Activated CD8-positive, alpha-beta T cell treated with anti-CD3 and anti-CD28 coated beads for 36 hours (primary cell): ENCODE measurements at regions not wholly inside any gene's neighbourhood (a gene's known extent, or its start where the extent isn't known, plus 50 kb on each side); places are given as distances from the start of the nearest gene placed in this dataset.

Experiments
- ATAC-seq: fragments of 200-7000 bp; cut with Tn5 transposase; one replicate; pipeline ENCODE4 v1.10.0; 2021; ENCODE audit warnings: mild to moderate bottlenecking, moderate library complexity
- CTCF ChIA-PET: fragments of 350-600 bp; sonication (Branson Sonifier 250); formaldehyde crosslinking; loops from one replicate; lab custom pipeline; 2021; ENCODE audit warnings: antibody characterized with exemption; lab: Charles Lee
- POLR2A ChIA-PET: fragments of 350-600 bp; sonication (Branson Sonifier 250); formaldehyde crosslinking; loops from one replicate; lab custom pipeline; 2021; ENCODE audit warnings: antibody characterized with exemption; lab: Charles Lee
- DNase-seq: peaks from one replicate; pipeline ENCODE4 v3.0.0-alpha.2; 2020
- H3K27ac Mint-ChIP-seq: one replicate; pipeline ENCODE4 v1.8.0; 2021; ENCODE audit warnings: mild to moderate bottlenecking, mixed read lengths
- H3K27me3 Mint-ChIP-seq: one replicate; pipeline ENCODE4 v1.8.0; 2021; ENCODE audit warnings: mixed read lengths
- H3K36me3 Mint-ChIP-seq: one replicate; pipeline ENCODE4 v1.8.0; 2021; ENCODE audit warnings: low read depth, mixed read lengths
- H3K4me1 Mint-ChIP-seq: one replicate; pipeline ENCODE4 v1.8.0; 2021; ENCODE audit warnings: low read depth, mixed read lengths
- H3K4me3 Mint-ChIP-seq: one replicate; pipeline ENCODE4 v1.8.0; 2021; ENCODE audit warnings: mild to moderate bottlenecking, moderate library complexity, mixed read lengths
- H3K9me3 Mint-ChIP-seq: one replicate; pipeline ENCODE4 v1.8.0; 2021; ENCODE audit warnings: mixed read lengths
- CTCF ChIP-seq: fragments of 200-600 bp; IDR thresholded peaks from one replicate; pipeline ENCODE4 v1.8.0; 2022; ENCODE audit warnings: antibody characterized with exemption, mild to moderate bottlenecking
- intact Hi-C: fragments of 100-400 bp; cut with micrococcal nuclease; formaldehyde crosslinking; loops from one replicate; pipeline ENCODE4 v1.10.0; 2022

GRCh38 chr3:82085851-82086475 lies 324.5 kb upstream of the GBE1 start:
- no peaks in the 10 kb centered on the region for H3K4me1 Mint-ChIP-seq
- CTCF ChIA-PET: no interaction called here

GRCh38 chr3:82085356-82085755 lies 323.9 kb upstream of the GBE1 start:
- no peak for TF ChIP-seq CTCF
- ChIA-PET POLR2A (interaction anchor here (0.6 kb wide), 1 partner anchor 531 kb away, joined by 3 read pairs; no protein-coding TSS in a partner anchor), CTCF (no interaction called here)
- Mint-ChIP-seq H3K9me3 (no peaks in the 10 kb centered on the region), H3K4me1 (no peaks in the 10 kb centered on the region), H3K27ac (no peak overlapping the region), H3K36me3 (no peaks in the 10 kb centered on the region), H3K4me3 (no peak overlapping the region), H3K27me3 (no peaks in the 10 kb centered on the region)
- intact Hi-C loops: no loop called here
- ATAC-seq (no peak), DNase-seq (no peak)

More at GRCh38 chr3:82085851-82086475, 324.5 kb upstream of the GBE1 start:
- DNase-seq (no peak), ATAC-seq (no peak)
- intact Hi-C loops: no loop called here
- Mint-ChIP-seq H3K36me3 (no peaks in the 10 kb centered on the region), H3K27ac (no peak overlapping the region), H3K4me3 (no peak overlapping the region), H3K9me3 (no peaks in the 10 kb centered on the region), H3K27me3 (no peaks in the 10 kb centered on the region)
- POLR2A ChIA-PET: no interaction called here
- no peak for TF ChIP-seq CTCF

- H3K27ac Mint-ChIP-seq: no peak overlapping the region
- CTCF ChIA-PET: no interaction called here
- ATAC-seq (no peak), DNase-seq (no peak)
- no peaks in the 10 kb centered on the region for H3K27me3 Mint-ChIP-seq
- TF ChIP-seq CTCF: no peak
- H3K4me3 Mint-ChIP-seq: no peak overlapping the region
- H3K9me3 Mint-ChIP-seq: no peaks in the 10 kb centered on the region
- no peaks in the 10 kb centered on the region for H3K36me3 Mint-ChIP-seq
- POLR2A ChIA-PET: no interaction called here
- no peaks in the 10 kb centered on the region for H3K4me1 Mint-ChIP-seq
- intact Hi-C loops: no loop called here
These were observed 323.4 kb upstream of the GBE1 start for GRCh38 chr3:82084824-82085223.

GRCh38 chr3:82082796-82083195 lies 321.4 kb upstream of the GBE1 start:
- CTCF ChIA-PET: interaction anchor here (0.8 kb wide), 1 partner anchor 173 kb away, joined by 3 read pairs; no protein-coding TSS in a partner anchor
- POLR2A ChIA-PET: no interaction called here
- ATAC-seq: no peak

More at GRCh38 chr3:82082796-82083195, 321.4 kb upstream of the GBE1 start:
- Mint-ChIP-seq H3K36me3 (no peaks in the 10 kb centered on the region), H3K9me3 (no peaks in the 10 kb centered on the region), H3K4me1 (no peaks in the 10 kb centered on the region), H3K27ac (no peak overlapping the region), H3K4me3 (no peak overlapping the region), H3K27me3 (no peaks in the 10 kb centered on the region)
- DNase-seq: no peak
- no peak for TF ChIP-seq CTCF
- intact Hi-C loops: no loop called here
